IMR-90 (cell line): ENCODE measurements at regions not wholly inside any gene's neighbourhood (a gene's known extent, or its start where the extent isn't known, plus 50 kb on each side); places are given as distances from the start of the nearest gene placed in this dataset.

Source experiments
- ATAC-seq: fragments of 200-7000 bp; cut with Tn5 transposase; 2 replicates; pipeline ENCODE4 v1.9.1; 2020; ENCODE audit warnings: low read depth, mild to moderate bottlenecking, moderate library complexity
- BruUV-seq: library from RNA; stranded (reverse); fragments of 400-500 nt; replicated peaks from 2 replicates; lab custom pipeline; 2021; lab: Mats Ljungman, UMichigan
- CTCF ChIA-PET: fragments of 300-600 bp; formaldehyde crosslinking; extraction: SDS; loops from one replicate; lab custom pipeline; 2021; ENCODE audit warnings: antibody characterized with exemption; lab: Yijun Ruan, JAX
- POLR2A ChIA-PET: fragments of 300-600 bp; sonication (Branson Sonifier 250); formaldehyde crosslinking; loops from one replicate; lab custom pipeline; 2022; ENCODE audit warnings: antibody characterized with exemption; ENCODE audit not compliant: unreplicated experiment; lab: Charles Lee
- DNase-seq: peaks from one replicate; pipeline ENCODE4 v3.0.0; 2013
- H2AFZ ChIP-seq: replicated peaks from 2 replicates; pipeline ENCODE3; 2013; ENCODE audit warnings: low read length, mild to moderate bottlenecking; ENCODE audit not compliant: poor library complexity
- H2AK5ac ChIP-seq: 2 replicates; pipeline ENCODE4 v1.6.1; 2013; ENCODE audit warnings: low read depth, low read length, inconsistent platforms
- H2AK9ac ChIP-seq: replicated peaks from 2 replicates; pipeline ENCODE3; 2013; ENCODE audit warnings: mild to moderate bottlenecking, low read depth, low read length, moderate library complexity; ENCODE audit not compliant: poor library complexity
- H2BK120ac ChIP-seq: 2 replicates; pipeline ENCODE4 v1.6.1; 2013; ENCODE audit warnings: low read depth, low read length, inconsistent platforms
- H2BK15ac ChIP-seq: 3 replicates; pipeline ENCODE4 v1.6.1; 2013; ENCODE audit warnings: low read depth, low read length, inconsistent platforms
- H2BK20ac ChIP-seq: 2 replicates; pipeline ENCODE4 v1.6.1; 2013; ENCODE audit warnings: low read depth, mild to moderate bottlenecking, inconsistent platforms, low read length, moderate library complexity
- H2BK5ac ChIP-seq: 2 replicates; pipeline ENCODE4 v1.6.1; 2013; ENCODE audit warnings: mild to moderate bottlenecking, low read depth, low read length, inconsistent platforms; ENCODE audit not compliant: poor library complexity, severe bottlenecking
- H3K14ac ChIP-seq: replicated peaks from 2 replicates; pipeline ENCODE4 v1.6.1; 2013; ENCODE audit warnings: low read depth, low read length, inconsistent platforms
- H3K18ac ChIP-seq: 2 replicates; pipeline ENCODE4 v1.6.1; 2013; ENCODE audit warnings: low read depth, low read length, control low read depth
- H3K23ac ChIP-seq: 2 replicates; pipeline ENCODE4 v1.6.1; 2013; ENCODE audit warnings: low read depth, low read length, inconsistent platforms
- H3K27ac ChIP-seq: 2 replicates; pipeline ENCODE4 v1.5.1; 2013; ENCODE audit warnings: mild to moderate bottlenecking, control low read depth, low read length; ENCODE audit not compliant: insufficient read depth
- H3K27me3 ChIP-seq: 2 replicates; pipeline ENCODE4 v1.6.1; 2013; ENCODE audit warnings: low read length; ENCODE audit not compliant: control insufficient read depth, insufficient read depth
- H3K36me3 ChIP-seq: 2 replicates; pipeline ENCODE4 v1.6.1; 2013; ENCODE audit warnings: low read length, mixed read lengths; ENCODE audit not compliant: control insufficient read depth, insufficient read depth
- H3K4ac ChIP-seq: 2 replicates; pipeline ENCODE4 v1.6.1; 2013; ENCODE audit warnings: low read depth, low read length, inconsistent platforms
- H3K4me1 ChIP-seq: 2 replicates; pipeline ENCODE4 v1.6.1; 2013; ENCODE audit warnings: low read length, mixed read lengths; ENCODE audit not compliant: control insufficient read depth, insufficient read depth
- H3K4me2 ChIP-seq: 2 replicates; pipeline ENCODE4 v1.6.1; 2013; ENCODE audit warnings: low read depth, mild to moderate bottlenecking, control low read depth, low read length, moderate library complexity
- H3K4me3 ChIP-seq: 2 replicates; pipeline ENCODE4 v1.5.1; 2013; ENCODE audit warnings: low read depth, mild to moderate bottlenecking, control low read depth, low read length, moderate library complexity; ENCODE audit not compliant: insufficient read depth
- H3K56ac ChIP-seq: 2 replicates; pipeline ENCODE4 v1.6.1; 2013; ENCODE audit warnings: low read length, inconsistent platforms; ENCODE audit not compliant: insufficient read depth; ENCODE audit errors: extremely low read depth
- H3K79me1 ChIP-seq, 2 experiments: 2 replicates each; pipeline ENCODE4 v1.6.1; 2013; ENCODE audit warnings: low read length in 2 of 2, inconsistent platforms in 1 of 2, low read depth in 1 of 2
- H3K9ac ChIP-seq: 2 replicates; pipeline ENCODE4 v1.6.1; 2013; ENCODE audit warnings: low read depth, low read length, control low read depth
- H3K9me1 ChIP-seq: 2 replicates; pipeline ENCODE4 v1.6.1; 2013; ENCODE audit warnings: low read length, inconsistent platforms; ENCODE audit not compliant: insufficient read depth
- H3K9me3 ChIP-seq: 2 replicates; pipeline ENCODE4 v1.6.1; 2013; ENCODE audit warnings: low read length; ENCODE audit not compliant: control insufficient read depth, insufficient read depth
- H4K20me1 ChIP-seq: 2 replicates; pipeline ENCODE4 v1.6.1; 2013; ENCODE audit warnings: low read length, inconsistent platforms; ENCODE audit not compliant: insufficient read depth
- H4K5ac ChIP-seq: 2 replicates; pipeline ENCODE4 v1.6.1; 2013; ENCODE audit warnings: mild to moderate bottlenecking, low read depth, low read length, control low read depth
- H4K8ac ChIP-seq, 2 experiments: 2 replicates each; pipeline ENCODE4 v1.6.1; 2013; ENCODE audit warnings: low read depth in 2 of 2, low read length in 2 of 2, control low read depth in 1 of 2, inconsistent platforms in 1 of 2
- H4K91ac ChIP-seq: 2 replicates; pipeline ENCODE4 v1.6.1; 2013; ENCODE audit warnings: low read depth, low read length, inconsistent platforms; ENCODE audit not compliant: insufficient read depth
- MAZ ChIP-seq: IDR thresholded peaks from 2 replicates; pipeline ENCODE4 v1.6.1; 2012; ENCODE audit warnings: low read depth, mild to moderate bottlenecking, low read length, improper control_type of control experiment, moderate library complexity, borderline replicate concordance
- NFE2L2 ChIP-seq: fragments of 150-350 bp; IDR thresholded peaks from 2 replicates; pipeline ENCODE4 v1.6.1; 2016; ENCODE audit warnings: low read depth, mild to moderate bottlenecking, low read length
- POLR2A ChIP-seq: IDR thresholded peaks from 2 replicates; pipeline ENCODE4 v1.6.1; 2012; ENCODE audit warnings: mild to moderate bottlenecking, low read depth, low read length
- WGBS, 2 experiments: methylation state at CpG; one replicate each; pipeline versions ENCODE4 v1.1.5 to v1.1.7; 2013; ENCODE audit warnings: missing lambda C conversion rate in 2 of 2; ENCODE audit not compliant: insufficient read length in 1 of 2; ENCODE audit errors: extremely low coverage in 2 of 2; 5-methylcytosine and 5-hydroxymethylcytosine counted together
- dilution Hi-C: fragments of 300-500 bp; cut with HindIII; formaldehyde crosslinking; loops from one replicate; pipeline ENCODE4 v1.14.3; 2018; ENCODE audit warnings: low sequenced_read_pairs; ENCODE audit not compliant: unreplicated experiment
- in situ Hi-C: fragments of 300-500 bp; cut with MboI; formaldehyde crosslinking; loops from 3 replicates; pipeline ENCODE4 v1.14.3; 2019; ENCODE audit warnings: low sequenced_read_pairs, inconsistent platforms, mixed read lengths
- intact Hi-C: fragments of 100-400 bp; cut with micrococcal nuclease; formaldehyde crosslinking; loops from 2 replicates; pipeline ENCODE4 v1.10.0; 2022

DNA sequence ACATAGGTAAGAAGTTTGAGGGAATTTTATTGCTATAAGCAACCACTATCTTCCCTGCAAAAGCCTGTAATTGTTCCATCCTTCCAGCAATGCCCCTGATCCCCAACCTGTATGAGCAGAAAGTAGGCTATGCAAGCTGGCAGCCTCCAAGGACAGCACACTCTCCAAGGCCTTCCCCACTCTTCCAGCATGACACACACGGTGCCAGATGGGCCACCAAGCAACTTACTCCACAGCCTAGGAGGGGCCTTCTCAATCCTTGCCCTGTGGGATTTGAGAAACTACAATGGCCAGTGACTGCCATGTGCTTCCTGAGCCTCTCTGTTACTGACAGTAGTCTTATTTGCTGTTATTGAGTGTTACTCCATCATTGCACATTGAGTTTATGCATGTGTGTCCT lies 137.5 kb downstream of the ACTR3 start:
- no peak for TF ChIP-seq MAZ
- TF ChIP-seq POLR2A: no peak
- TF ChIP-seq NFE2L2: no peak
- DNase-seq (no peak), ATAC-seq (no peak)
- no peak overlapping the region for H3K18ac ChIP-seq
- H2AK9ac ChIP-seq: no peak overlapping the region
- H3K4me1 ChIP-seq: no peaks in the 10 kb centered on the region; the same call in 1 of the 2 replicates
- no peak overlapping the region for H4K91ac ChIP-seq
- no peak overlapping the region for H2AK5ac ChIP-seq
- dilution Hi-C loops (no loop called here), intact Hi-C loops (no loop called here), in situ Hi-C loops (no loop called here)
- H3K56ac ChIP-seq: no peak overlapping the region
- no peaks in the 10 kb centered on the region for H4K20me1 ChIP-seq
- no peak overlapping the region for H2BK5ac ChIP-seq
- no peak overlapping the region for H2BK120ac ChIP-seq
- H3K4me3 ChIP-seq: no peak overlapping the region
- CTCF ChIA-PET: no interaction called here
- WGBS, 2 experiments: 14% methylated on average over 1 of the region's 1 CpG; no CpG with 5 or more reads in 1 of the 2 experiments
- H3K4ac ChIP-seq: no peak overlapping the region; the same call in 1 of the 2 replicates
- no peak overlapping the region for H2AFZ ChIP-seq
- H3K36me3 ChIP-seq: no peaks in the 10 kb centered on the region
- no peak overlapping the region for H2BK15ac ChIP-seq
- no peaks in the 10 kb centered on the region for H3K9me3 ChIP-seq
- no peak overlapping the region for H4K5ac ChIP-seq
- H2BK20ac ChIP-seq: no peak overlapping the region
- H3K9me1 ChIP-seq: no peaks in the 10 kb centered on the region
- no peak overlapping the region for H3K4me2 ChIP-seq
- no TSS peak for BruUV-seq
- H3K9ac ChIP-seq: no peak overlapping the region
- H4K8ac ChIP-seq: no peak overlapping the region
- no peaks in the 10 kb centered on the region; the same call in none of the 2 replicates for H3K27me3 ChIP-seq
- no peak overlapping the region for H3K27ac ChIP-seq
- no peak overlapping the region for H3K23ac ChIP-seq
- no peaks in the 10 kb centered on the region for H3K79me1 ChIP-seq
- no peak overlapping the region for H3K14ac ChIP-seq
- POLR2A ChIA-PET: no interaction called here
